Liver (tissue), 3 donors: ENCODE measurements at regions not wholly inside any gene's neighbourhood (a gene's known extent, or its start where the extent isn't known, plus 50 kb on each side); places are given as distances from the start of the nearest gene placed in this dataset.

ENCODE experiments used
- ATF3 ChIP-seq: IDR thresholded peaks from 2 replicates; pipeline ENCODE4 v1.6.1; 2016; ENCODE audit warnings: antibody characterized with exemption
- CTCF ChIP-seq: fragments of 150-350 bp; IDR thresholded peaks from 2 replicates; pipeline ENCODE4 v1.5.1; 2017; ENCODE audit warnings: improper control_type of control experiment, low read depth, low read length; ENCODE audit not compliant: missing input control
- FOXA1 ChIP-seq: IDR thresholded peaks from 2 replicates; pipeline ENCODE4 v1.6.1; 2016; ENCODE audit warnings: antibody characterized with exemption
- HNF4A ChIP-seq, 2 donors: conservative IDR thresholded peaks; 2 replicates each; pipeline ENCODE4 v1.6.1; 2016; ENCODE audit warnings: antibody characterized with exemption in 2 of 2, mild to moderate bottlenecking in 2 of 2
- JUND ChIP-seq, 2 donors: IDR thresholded peaks; 2 replicates each; pipeline ENCODE4 v1.6.1; 2016; ENCODE audit warnings: antibody characterized with exemption in 2 of 2
- MAX ChIP-seq: IDR thresholded peaks from 2 replicates; pipeline ENCODE4 v1.6.1; 2016; ENCODE audit warnings: antibody characterized with exemption
- NR2F2 ChIP-seq: IDR thresholded peaks from 2 replicates; pipeline ENCODE4 v1.6.1; 2016; ENCODE audit warnings: antibody characterized with exemption
- RAD21 ChIP-seq, 2 donors: IDR thresholded peaks; 2 replicates each; pipeline ENCODE4 v1.6.1; 2016; ENCODE audit warnings: antibody characterized with exemption in 2 of 2, mild to moderate bottlenecking in 2 of 2
- REST ChIP-seq: IDR thresholded peaks from 2 replicates; pipeline ENCODE4 v1.6.1; 2016; ENCODE audit warnings: antibody characterized with exemption, mild to moderate bottlenecking
- SP1 ChIP-seq: IDR thresholded peaks from 2 replicates; pipeline ENCODE4 v1.6.1; 2018; ENCODE audit warnings: antibody characterized with exemption, mild to moderate bottlenecking
- TAF1 ChIP-seq: conservative IDR thresholded peaks from 2 replicates; pipeline ENCODE4 v1.6.1; 2016; ENCODE audit warnings: antibody characterized with exemption, mild to moderate bottlenecking
- donor health status: healthy.
- donor health status: healthy.

- TF ChIP-seq CTCF (no peak), TAF1 (no peak), MAX (no peak), FOXA1 (no peak), JUND (IDR thresholded peaks at IDR 0.05) (no peak), NR2F2 (no peak), RAD21 (IDR thresholded peaks at IDR 0.05) (no peak), HNF4A (conservative IDR thresholded peaks at IDR 0.05) (no peak), ATF3 (no peak), SP1 (no peak), REST (no peak)
Observed at GRCh38 chr2:107466984-107467773, 359.5 kb upstream of the RGPD4 start.
